B cell (primary cell): ENCODE measurements at regions not wholly inside any gene's neighbourhood (a gene's known extent, or its start where the extent isn't known, plus 50 kb on each side); places are given as distances from the start of the nearest gene placed in this dataset.

Source experiments
- ATAC-seq: fragments of 200-7000 bp; cut with Tn5 transposase; one replicate; pipeline ENCODE4 v1.10.0; 2021; ENCODE audit warnings: low read depth, mild to moderate bottlenecking, moderate number of reproducible peaks, moderate library complexity
- CTCF ChIA-PET: fragments of 350-600 bp; sonication (Branson Sonifier 250); formaldehyde crosslinking; loops from one replicate; lab custom pipeline; 2021; ENCODE audit warnings: antibody characterized with exemption, inconsistent platforms; lab: Charles Lee
- POLR2A ChIA-PET: fragments of 350-600 bp; sonication (Branson Sonifier 250); formaldehyde crosslinking; loops from one replicate; lab custom pipeline; 2021; ENCODE audit warnings: antibody characterized with exemption; lab: Charles Lee
- DNase-seq: peaks from one replicate; pipeline ENCODE4 v3.0.0; 2013
- H2AFZ ChIP-seq: 2 replicates; pipeline ENCODE4 v1.6.1; 2012; ENCODE audit warnings: mild to moderate bottlenecking, low read depth, low read length; ENCODE audit not compliant: insufficient read depth, poor library complexity, severe bottlenecking
- H3K27ac ChIP-seq, 2 donors: 1 replicate in 1 of 2; 2 replicates in 1 of 2; pipeline ENCODE4 v1.5.1; 2012 to 2013; ENCODE audit warnings: low read length in 2 of 2, mild to moderate bottlenecking in 2 of 2, moderate library complexity in 1 of 2
- H3K27me3 ChIP-seq, 4 experiments: fragments of 200-600 bp in 1 of 4; sonication (generic) in 1 of 4; replicated peaks in 1 of 4; 1 replicate in 2 of 4; 2 replicates in 2 of 4; pipeline versions ENCODE4 v1.6.1 to v1.7.0; 2013 to 2016; ENCODE audit warnings: low read length in 3 of 4, mild to moderate bottlenecking in 2 of 4, mixed read lengths in 1 of 4, moderate library complexity in 1 of 4; ENCODE audit not compliant: insufficient read depth in 4 of 4, control insufficient read depth in 3 of 4; ENCODE audit errors: control extremely low read depth in 1 of 4
- H3K36me3 ChIP-seq, 2 experiments: replicated peaks in 1 of 2; 1 replicate in 1 of 2; 2 replicates in 1 of 2; pipeline versions ENCODE4 v1.6.1 to v1.7.1; 2013; ENCODE audit warnings: low read length in 1 of 2; ENCODE audit not compliant: insufficient read depth in 2 of 2, control insufficient read depth in 1 of 2; ENCODE audit errors: control extremely low read depth in 1 of 2, extremely low read depth in 1 of 2
- H3K4me1 ChIP-seq, 2 donors: fragments of 200-600 bp in 1 of 2; sonication (generic) in 1 of 2; 1 replicate in 1 of 2; 2 replicates in 1 of 2; pipeline versions ENCODE4 v1.5.1 to v1.6.1; 2013 to 2017; ENCODE audit warnings: low read length in 2 of 2; ENCODE audit not compliant: control insufficient read depth in 2 of 2, insufficient read depth in 2 of 2
- H3K4me2 ChIP-seq: replicated peaks from 2 replicates; pipeline ENCODE3; 2012; ENCODE audit warnings: mild to moderate bottlenecking, low read depth, low read length; ENCODE audit not compliant: poor library complexity, severe bottlenecking
- H3K4me3 ChIP-seq, 5 experiments: fragments of 200-600 bp in 1 of 5; sonication (generic) in 1 of 5; 1 replicate in 3 of 5; 2 replicates in 2 of 5; pipeline versions ENCODE4 v1.5.1 to v1.7.0; 2011 to 2016; ENCODE audit warnings: low read length in 4 of 5, mild to moderate bottlenecking in 4 of 5, low read depth in 2 of 5, control low read depth in 1 of 5, moderate library complexity in 1 of 5; ENCODE audit not compliant: insufficient read depth in 1 of 5; ENCODE audit errors: control extremely low read depth in 1 of 5, extremely low read depth in 1 of 5
- H3K79me2 ChIP-seq: fragments of 200-600 bp; sonication (generic); one replicate; pipeline ENCODE4 v1.6.0; 2016; ENCODE audit warnings: low read length; ENCODE audit not compliant: control insufficient read depth, insufficient read depth
- H3K9ac ChIP-seq: fragments of 200-600 bp; sonication (generic); 2 replicates; pipeline ENCODE4 v1.6.1; 2017; ENCODE audit warnings: mild to moderate bottlenecking, low read length, moderate library complexity
- H3K9me3 ChIP-seq, 3 donors: one replicate each; pipeline versions ENCODE4 v1.6.1 to v1.7.1; 2013; ENCODE audit warnings: low read length in 2 of 3; ENCODE audit not compliant: control insufficient read depth in 2 of 3, insufficient read depth in 1 of 3; ENCODE audit errors: control extremely low read depth in 1 of 3
- H4K20me1 ChIP-seq: 2 replicates; pipeline ENCODE4 v1.6.0; 2012; ENCODE audit warnings: mild to moderate bottlenecking, low read length; ENCODE audit not compliant: insufficient read depth, control insufficient read depth, poor library complexity, severe bottlenecking
- H3K27ac Mint-ChIP-seq: one replicate; pipeline ENCODE4 v1.8.0; 2021; ENCODE audit warnings: mixed read lengths
- H3K27me3 Mint-ChIP-seq: one replicate; pipeline ENCODE4 v1.8.0; 2021; ENCODE audit warnings: mixed read lengths
- H3K4me1 Mint-ChIP-seq: one replicate; pipeline ENCODE4 v1.8.0; 2021; ENCODE audit warnings: mixed read lengths
- H3K4me3 Mint-ChIP-seq: one replicate; pipeline ENCODE4 v1.8.0; 2021; ENCODE audit warnings: mixed read lengths
- H3K9me3 Mint-ChIP-seq: one replicate; pipeline ENCODE4 v1.8.0; 2022; ENCODE audit warnings: mixed read lengths; ENCODE audit not compliant: insufficient read depth
- EZH2 ChIP-seq: IDR thresholded peaks from 2 replicates; pipeline ENCODE4 v1.6.1; 2012; ENCODE audit warnings: borderline replicate concordance, low read depth, mild to moderate bottlenecking, moderate library complexity, low read length; ENCODE audit not compliant: insufficient read depth, poor library complexity, severe bottlenecking
- whole genome bisulfite sequencing: methylation state at CpG from one replicate; pipeline ENCODE4 v1.1.5; 2013; ENCODE audit warnings: missing lambda C conversion rate; ENCODE audit not compliant: insufficient coverage; 5-methylcytosine and 5-hydroxymethylcytosine counted together
- intact Hi-C: fragments of 100-400 bp; cut with micrococcal nuclease; formaldehyde crosslinking; loops from one replicate; pipeline ENCODE4 v1.10.0; 2022
- TF ChIP-seq, protein P1 (sequence below): fragments of 200-600 bp; IDR thresholded peaks from one replicate; pipeline ENCODE4 v1.8.0; 2022; ENCODE audit warnings: antibody characterized with exemption, mild to moderate bottlenecking

DNA sequence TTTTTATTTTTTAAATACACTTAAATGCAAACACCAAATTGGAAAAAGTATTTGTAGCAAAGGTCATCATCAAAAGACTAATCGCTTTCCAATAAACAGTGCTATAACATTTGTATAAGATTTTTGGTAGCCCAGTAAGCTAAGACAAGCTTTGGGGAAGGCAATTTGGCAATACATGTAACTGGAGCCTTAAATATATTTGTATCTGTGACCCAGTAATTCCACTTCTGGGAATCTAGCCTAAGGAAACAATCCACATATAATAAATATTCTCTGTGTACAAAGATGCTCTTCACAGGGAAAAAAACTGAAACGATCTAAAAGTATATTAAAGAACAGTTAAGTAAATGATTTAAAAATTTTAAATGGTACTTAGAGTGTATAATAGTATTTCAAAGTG is 65.5 kb upstream of the TJP1 start:
- Histone ChIP-seq H3K9me3 (no peaks in the 10 kb centered on the region), H3K9ac (no peak overlapping the region), H3K27ac (no peak overlapping the region), H3K4me3 (no peak overlapping the region), H4K20me1 (no peaks in the 10 kb centered on the region), H3K4me1 (no peaks in the 10 kb centered on the region), H2AFZ (no peak overlapping the region), H3K36me3 (no peaks in the 10 kb centered on the region), H3K79me2 (no peaks in the 10 kb centered on the region), H3K4me2 (no peak overlapping the region), H3K27me3 (no peaks in the 10 kb centered on the region)
- ChIA-PET POLR2A (no interaction called here), CTCF (no interaction called here)
- H3K27ac Mint-ChIP-seq = no peak overlapping the region
- DNase-seq = no peak
- no peak for TF ChIP-seq EZH2
- TF ChIP-seq, protein P1, sequence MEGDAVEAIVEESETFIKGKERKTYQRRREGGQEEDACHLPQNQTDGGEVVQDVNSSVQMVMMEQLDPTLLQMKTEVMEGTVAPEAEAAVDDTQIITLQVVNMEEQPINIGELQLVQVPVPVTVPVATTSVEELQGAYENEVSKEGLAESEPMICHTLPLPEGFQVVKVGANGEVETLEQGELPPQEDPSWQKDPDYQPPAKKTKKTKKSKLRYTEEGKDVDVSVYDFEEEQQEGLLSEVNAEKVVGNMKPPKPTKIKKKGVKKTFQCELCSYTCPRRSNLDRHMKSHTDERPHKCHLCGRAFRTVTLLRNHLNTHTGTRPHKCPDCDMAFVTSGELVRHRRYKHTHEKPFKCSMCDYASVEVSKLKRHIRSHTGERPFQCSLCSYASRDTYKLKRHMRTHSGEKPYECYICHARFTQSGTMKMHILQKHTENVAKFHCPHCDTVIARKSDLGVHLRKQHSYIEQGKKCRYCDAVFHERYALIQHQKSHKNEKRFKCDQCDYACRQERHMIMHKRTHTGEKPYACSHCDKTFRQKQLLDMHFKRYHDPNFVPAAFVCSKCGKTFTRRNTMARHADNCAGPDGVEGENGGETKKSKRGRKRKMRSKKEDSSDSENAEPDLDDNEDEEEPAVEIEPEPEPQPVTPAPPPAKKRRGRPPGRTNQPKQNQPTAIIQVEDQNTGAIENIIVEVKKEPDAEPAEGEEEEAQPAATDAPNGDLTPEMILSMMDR = no peak
- intact Hi-C loops = no loop called here
- H3K9me3 Mint-ChIP-seq = no peaks in the 10 kb centered on the region
- no peak for ATAC-seq
- no peak overlapping the region for H3K4me3 Mint-ChIP-seq
- no CpG with 5 or more reads among the region's 2 CpGs for WGBS
- peaks cover 21% of the 10 kb centered on the region for H3K27me3 Mint-ChIP-seq
- no peaks in the 10 kb centered on the region for H3K4me1 Mint-ChIP-seq

- ChIA-PET POLR2A (no interaction called here), CTCF (no interaction called here)
- H3K27ac ChIP-seq = no peak overlapping the region
- no peaks in the 10 kb centered on the region for H3K9me3 ChIP-seq
- intact Hi-C loops = no loop called here
- Mint-ChIP-seq H3K4me1 (no peaks in the 10 kb centered on the region), H3K4me3 (no peak overlapping the region), H3K27ac (no peak overlapping the region), H3K27me3 (peaks cover 24% of the 10 kb centered on the region), H3K9me3 (no peaks in the 10 kb centered on the region)
- H2AFZ ChIP-seq = no peak overlapping the region
- TF ChIP-seq, protein P1 = no peak
- TF ChIP-seq EZH2 = no peak
- H3K79me2 ChIP-seq = no peaks in the 10 kb centered on the region
- DNase-seq = no peak
- no peak for ATAC-seq
- H3K27me3 ChIP-seq = no peaks in the 10 kb centered on the region
- H3K4me1 ChIP-seq = no peaks in the 10 kb centered on the region
- H3K9ac ChIP-seq = no peak overlapping the region
- no peak overlapping the region for H3K4me3 ChIP-seq
- WGBS = 88% methylated on average over 1 of the region's 3 CpGs
- H3K36me3 ChIP-seq = no peaks in the 10 kb centered on the region
- H3K4me2 ChIP-seq = no peak overlapping the region
- H4K20me1 ChIP-seq = no peaks in the 10 kb centered on the region
Measured at GRCh38 chr15:29885183-29885582, 62.9 kb upstream of the TJP1 start.
